VCaP (cell line): ENCODE measurements at regions not wholly inside any gene's neighbourhood (a gene's known extent, or its start where the extent isn't known, plus 50 kb on each side); places are given as distances from the start of the nearest gene placed in this dataset.

ENCODE experiments used
- H3K27ac ChIP-seq: fragments of 450-650 bp; 2 replicates; pipeline ENCODE4 v1.5.1; 2017
- TF ChIP-seq, protein P1 (sequence below): fragments of 450-650 bp; conservative IDR thresholded peaks from 2 replicates; pipeline ENCODE4 v1.5.1; 2017; ENCODE audit warnings: mild to moderate bottlenecking, moderate library complexity

DNA sequence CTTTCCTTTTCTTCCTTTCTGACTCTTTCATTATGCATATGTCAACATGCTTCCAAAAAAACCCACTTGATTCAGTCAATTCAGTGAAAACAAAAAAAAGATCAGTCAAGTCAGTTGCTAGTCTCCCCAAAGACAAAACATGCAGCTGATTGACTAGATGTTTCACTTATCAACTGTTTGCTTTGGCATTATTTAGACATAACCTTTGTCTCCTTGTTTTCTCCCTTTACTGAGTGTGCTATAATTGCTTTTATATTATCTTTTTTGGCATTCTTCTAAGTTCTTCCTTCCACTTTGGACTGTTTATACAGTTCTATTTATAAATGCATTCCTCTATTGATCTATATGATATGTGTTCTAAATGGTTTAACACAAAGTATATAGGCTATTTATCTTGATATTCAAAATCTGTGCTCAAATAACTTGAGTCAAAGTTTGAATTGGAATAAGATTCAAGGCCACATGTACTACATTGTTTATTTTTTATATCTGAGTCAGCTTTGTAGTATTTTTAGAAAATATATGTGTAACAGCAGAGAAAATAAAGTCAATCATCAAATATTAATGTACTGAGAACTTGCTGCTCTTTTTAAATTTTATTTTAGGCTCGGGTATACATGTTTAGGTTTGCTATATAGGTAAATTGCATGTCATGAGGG is 260.5 kb downstream of the CENPW start:
- TF ChIP-seq, protein P1, sequence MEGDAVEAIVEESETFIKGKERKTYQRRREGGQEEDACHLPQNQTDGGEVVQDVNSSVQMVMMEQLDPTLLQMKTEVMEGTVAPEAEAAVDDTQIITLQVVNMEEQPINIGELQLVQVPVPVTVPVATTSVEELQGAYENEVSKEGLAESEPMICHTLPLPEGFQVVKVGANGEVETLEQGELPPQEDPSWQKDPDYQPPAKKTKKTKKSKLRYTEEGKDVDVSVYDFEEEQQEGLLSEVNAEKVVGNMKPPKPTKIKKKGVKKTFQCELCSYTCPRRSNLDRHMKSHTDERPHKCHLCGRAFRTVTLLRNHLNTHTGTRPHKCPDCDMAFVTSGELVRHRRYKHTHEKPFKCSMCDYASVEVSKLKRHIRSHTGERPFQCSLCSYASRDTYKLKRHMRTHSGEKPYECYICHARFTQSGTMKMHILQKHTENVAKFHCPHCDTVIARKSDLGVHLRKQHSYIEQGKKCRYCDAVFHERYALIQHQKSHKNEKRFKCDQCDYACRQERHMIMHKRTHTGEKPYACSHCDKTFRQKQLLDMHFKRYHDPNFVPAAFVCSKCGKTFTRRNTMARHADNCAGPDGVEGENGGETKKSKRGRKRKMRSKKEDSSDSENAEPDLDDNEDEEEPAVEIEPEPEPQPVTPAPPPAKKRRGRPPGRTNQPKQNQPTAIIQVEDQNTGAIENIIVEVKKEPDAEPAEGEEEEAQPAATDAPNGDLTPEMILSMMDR: no peak
- no peak overlapping the region for H3K27ac ChIP-seq

DNA sequence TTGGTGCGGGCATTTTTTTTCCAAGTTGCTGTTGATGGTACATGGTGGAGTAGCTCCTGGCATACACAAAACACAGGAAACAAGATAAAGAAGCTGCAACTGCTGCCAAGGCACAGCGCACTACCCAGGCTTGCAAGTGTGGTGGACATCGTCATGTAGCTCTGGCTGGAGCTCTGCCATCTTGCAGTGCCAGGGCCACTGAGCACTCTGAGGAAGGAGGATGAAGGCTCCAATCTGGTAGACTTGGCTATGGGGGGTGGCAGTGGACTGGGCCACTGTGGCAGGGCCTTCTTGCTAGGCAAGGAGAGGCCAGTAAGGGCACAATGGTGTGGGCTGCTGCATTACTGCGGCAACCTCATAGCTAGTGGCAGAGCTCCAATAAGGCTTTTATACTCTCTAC is 263.5 kb downstream of the CENPW start:
- TF ChIP-seq, protein P1: no peak
- H3K27ac ChIP-seq: no peak overlapping the region

DNA sequence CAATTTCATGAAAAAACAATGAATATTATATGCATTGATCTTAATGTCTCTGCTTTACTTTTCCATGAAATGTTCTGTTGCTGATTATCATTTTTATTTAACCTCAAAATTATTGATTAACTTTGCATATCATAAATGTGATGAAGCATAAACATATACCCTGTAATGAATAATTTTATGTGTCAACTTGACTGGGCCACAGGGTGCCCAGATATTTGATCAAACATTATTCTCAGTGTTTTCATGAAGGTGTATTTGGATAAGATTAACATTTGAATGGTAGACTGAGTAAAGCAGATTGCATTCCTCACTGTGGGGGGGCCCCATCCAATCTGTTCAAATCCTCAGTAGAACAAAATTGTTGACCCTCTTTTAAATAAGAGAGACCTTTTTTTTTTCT is 265.2 kb downstream of the CENPW start:
- TF ChIP-seq, protein P1: no peak
- H3K27ac ChIP-seq: no peak overlapping the region

DNA sequence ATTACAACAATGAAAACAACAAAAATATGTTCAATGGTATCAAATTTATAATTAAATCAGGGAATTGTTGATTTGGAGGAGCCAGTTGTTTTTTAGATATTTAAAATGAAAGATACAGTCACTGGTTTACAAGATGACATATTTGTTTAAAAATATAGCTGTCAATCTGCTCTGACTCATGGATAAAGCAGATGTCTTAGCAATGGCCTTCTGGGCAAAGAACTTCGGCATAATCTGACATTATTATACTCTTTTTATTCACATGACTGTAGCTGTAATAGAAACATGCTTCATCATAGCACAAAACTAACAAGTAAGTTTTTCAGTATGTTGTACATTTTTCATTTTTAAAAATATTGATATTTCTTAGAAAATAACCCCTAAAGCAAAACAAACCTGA is 267.4 kb downstream of the CENPW start:
- H3K27ac ChIP-seq: no peak overlapping the region
- TF ChIP-seq, protein P1: no peak

DNA sequence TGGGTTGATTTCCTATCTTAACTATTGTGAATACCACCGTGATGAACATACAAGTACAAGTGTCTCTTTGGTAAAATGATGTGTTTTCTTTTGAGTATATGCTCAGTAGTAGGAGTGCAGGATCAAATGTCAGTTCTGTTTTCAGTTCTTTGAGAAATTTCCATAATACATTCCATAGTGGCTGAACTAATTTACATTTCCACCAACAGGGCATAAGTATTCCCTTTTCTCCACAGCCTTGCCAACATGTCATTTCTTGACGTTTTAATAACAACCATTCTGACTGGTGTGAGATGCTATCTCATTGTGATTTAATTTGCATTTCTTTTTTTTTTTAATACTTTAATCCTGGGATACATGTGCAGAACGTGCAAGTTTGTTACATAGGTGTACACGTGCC is 268.8 kb downstream of the CENPW start:
- no peak overlapping the region for H3K27ac ChIP-seq
- TF ChIP-seq, protein P1: no peak

DNA sequence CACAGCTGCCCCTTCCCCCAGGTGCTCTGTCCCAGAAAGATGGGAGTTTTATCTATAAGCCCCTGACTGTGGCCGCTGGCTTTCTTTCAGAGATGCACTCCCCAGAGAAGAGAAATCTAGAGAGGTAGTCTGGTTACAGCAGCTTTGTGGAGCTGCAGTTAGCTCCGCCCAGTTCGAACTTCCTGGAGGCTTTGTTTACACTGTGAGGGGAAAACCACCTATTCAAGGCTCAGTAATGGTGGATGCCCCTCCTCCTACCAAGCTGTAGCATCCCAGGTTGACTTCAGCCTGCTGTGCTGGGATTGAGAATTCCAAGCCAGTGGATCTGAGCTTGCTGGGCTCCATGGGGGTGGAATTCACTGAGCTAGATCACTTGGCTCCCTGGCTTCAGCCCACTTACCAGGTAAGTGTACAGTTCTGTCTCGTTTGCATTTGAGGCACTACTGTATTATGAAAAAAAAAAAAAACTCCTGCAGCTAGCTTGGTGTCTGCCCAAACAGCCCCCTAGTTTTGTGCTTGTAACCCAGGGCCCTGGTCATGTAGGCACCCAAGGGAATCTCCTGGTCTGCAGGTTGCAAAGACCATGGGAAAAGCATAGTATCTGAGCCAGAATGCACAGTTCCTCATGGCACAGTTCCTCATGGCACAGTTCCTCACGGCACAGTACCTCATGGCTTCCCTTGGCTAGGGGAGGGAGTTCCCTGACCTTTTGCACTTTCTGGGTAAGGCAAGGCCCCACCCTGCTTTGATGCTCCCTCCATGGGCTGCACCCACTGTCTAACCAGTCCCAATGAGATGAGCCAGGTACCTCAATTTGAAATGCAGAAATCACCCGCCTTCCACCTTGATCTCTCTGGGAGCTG is 275.0 kb downstream of the CENPW start:
- TF ChIP-seq, protein P1: no peak
- H3K27ac ChIP-seq: no peak overlapping the region

DNA sequence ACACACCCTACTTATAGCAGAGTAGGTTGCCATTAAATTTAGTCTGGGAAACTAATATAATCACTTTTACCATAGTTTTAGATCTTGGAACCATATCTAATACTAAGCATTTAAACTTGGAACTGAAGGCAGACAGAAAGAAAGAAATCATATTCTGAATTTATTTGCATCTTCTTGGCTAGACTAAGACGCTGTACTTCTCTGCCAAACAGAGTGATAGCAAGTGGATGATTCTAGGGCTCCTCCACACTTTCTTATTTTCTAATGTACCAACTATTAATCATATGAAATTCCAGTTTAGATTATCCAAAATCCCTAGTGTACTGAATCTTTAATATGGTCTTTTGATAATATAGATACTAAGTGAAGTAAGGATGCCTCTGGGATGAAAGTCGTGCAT is 277.0 kb downstream of the CENPW start:
- TF ChIP-seq, protein P1: no peak
- H3K27ac ChIP-seq: no peak overlapping the region
